ENCODE measurements at regions not wholly inside any gene's neighbourhood (a gene's known extent, or its start where the extent isn't known, plus 50 kb on each side); places are given as distances from the start of the nearest gene placed in this dataset.
"Not testable (repeated sequence)": the region's sequence is repeated elsewhere in the genome, so short reads cannot be mapped to it uniquely, and the experiment has no call there.

DNA sequence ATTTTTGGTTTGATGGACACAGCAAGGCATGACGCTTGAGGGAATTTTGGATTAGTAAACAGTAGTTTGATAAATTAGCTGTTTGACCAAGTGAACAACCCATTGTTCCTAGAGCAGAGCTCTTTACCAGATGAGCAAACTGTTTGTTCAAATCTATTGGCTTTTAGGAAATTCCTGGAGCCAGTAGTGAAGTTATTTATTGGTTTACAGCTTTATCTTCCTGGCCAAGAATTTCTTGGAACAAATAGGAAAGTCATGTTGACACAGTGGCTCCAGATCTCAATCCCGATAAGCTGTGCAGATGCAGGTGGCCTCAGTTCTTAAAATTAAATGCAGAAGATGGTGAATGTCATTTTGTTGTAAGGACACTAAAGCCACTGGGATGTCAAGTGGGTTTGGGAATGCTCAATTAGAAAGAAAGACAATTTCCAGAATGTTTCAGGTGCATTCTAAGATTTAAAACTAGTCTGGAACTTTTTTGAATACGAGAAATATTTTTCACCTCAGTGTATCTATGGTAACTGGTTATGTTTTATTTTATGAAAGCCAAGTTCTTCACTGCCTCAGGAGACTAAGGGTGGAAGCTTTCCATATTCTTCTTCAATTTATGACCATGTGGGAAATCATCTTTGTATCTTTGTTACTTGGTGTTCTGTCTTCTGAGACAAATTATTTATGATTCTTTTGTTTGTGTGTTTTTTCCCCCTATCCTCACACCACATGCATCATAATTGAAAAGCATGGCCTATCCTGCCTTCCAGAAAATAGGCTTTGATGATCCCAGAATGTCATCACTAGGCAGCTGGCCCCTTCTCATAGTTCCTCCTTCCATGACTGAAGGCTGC lies 554.5 kb downstream of the STIM2 start:
- Histone ChIP-seq H3K4me1 (no peaks in the 10 kb centered on the region), H3K27me3 (no peaks in the 10 kb centered on the region), H3K4me3 (no peak overlapping the region), H3K36me3 (no peaks in the 10 kb centered on the region), H3K9me3 (peaks cover 0 to 14% (median 0%) of the 10 kb centered on the region in 4 donors), H3K27ac (no peak overlapping the region)
- WGBS, 2 donors, result 33 to 35% methylated on average over 3 of the region's 3 CpGs
- DNase-seq (ENCODE audit: low spot score in 2 of 2), result no peak
- TF ChIP-seq EP300 (IDR thresholded peaks at IDR 0.05), result no peak
- TF ChIP-seq, protein P1, sequence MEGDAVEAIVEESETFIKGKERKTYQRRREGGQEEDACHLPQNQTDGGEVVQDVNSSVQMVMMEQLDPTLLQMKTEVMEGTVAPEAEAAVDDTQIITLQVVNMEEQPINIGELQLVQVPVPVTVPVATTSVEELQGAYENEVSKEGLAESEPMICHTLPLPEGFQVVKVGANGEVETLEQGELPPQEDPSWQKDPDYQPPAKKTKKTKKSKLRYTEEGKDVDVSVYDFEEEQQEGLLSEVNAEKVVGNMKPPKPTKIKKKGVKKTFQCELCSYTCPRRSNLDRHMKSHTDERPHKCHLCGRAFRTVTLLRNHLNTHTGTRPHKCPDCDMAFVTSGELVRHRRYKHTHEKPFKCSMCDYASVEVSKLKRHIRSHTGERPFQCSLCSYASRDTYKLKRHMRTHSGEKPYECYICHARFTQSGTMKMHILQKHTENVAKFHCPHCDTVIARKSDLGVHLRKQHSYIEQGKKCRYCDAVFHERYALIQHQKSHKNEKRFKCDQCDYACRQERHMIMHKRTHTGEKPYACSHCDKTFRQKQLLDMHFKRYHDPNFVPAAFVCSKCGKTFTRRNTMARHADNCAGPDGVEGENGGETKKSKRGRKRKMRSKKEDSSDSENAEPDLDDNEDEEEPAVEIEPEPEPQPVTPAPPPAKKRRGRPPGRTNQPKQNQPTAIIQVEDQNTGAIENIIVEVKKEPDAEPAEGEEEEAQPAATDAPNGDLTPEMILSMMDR (IDR thresholded peaks at IDR 0.05), result no peak
- TF ChIP-seq POLR2A (IDR thresholded peaks at IDR 0.05), result no peak

DNA sequence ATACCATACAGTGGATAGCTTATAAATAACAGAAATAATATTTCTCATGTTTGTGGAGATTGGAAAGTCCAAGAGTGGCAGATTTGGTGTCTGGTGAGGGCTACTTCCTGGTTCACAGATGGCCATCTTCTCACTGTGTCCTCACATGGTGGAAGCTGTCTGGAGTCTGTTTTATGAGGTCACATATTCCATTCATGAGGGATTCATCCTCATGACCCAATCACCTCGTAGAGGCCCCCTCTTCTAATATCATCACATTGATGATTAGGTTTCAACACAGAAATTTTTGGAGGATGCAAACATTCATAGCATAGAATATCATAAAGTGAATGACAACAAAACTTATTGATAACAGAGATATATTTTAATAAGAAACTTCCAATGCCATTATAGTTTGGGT lies 568.0 kb downstream of the STIM2 start:
- Histone ChIP-seq H3K9me3 (no peaks in the 10 kb centered on the region), H3K27ac (no peak overlapping the region), H3K4me1 (no peaks in the 10 kb centered on the region), H3K36me3 (no peaks in the 10 kb centered on the region), H3K27me3 (no peaks in the 10 kb centered on the region), H3K4me3 (no peak overlapping the region)
- TF ChIP-seq POLR2A (IDR thresholded peaks at IDR 0.05) (no peak), EP300 (IDR thresholded peaks at IDR 0.05) (no peak)
- TF ChIP-seq, protein P1 (IDR thresholded peaks at IDR 0.05), result no peak
- WGBS, 2 donors, result 53 to 72% methylated on average over 1 of the region's 1 CpG
- DNase-seq (ENCODE audit: low spot score in 2 of 2), result no peak

DNA sequence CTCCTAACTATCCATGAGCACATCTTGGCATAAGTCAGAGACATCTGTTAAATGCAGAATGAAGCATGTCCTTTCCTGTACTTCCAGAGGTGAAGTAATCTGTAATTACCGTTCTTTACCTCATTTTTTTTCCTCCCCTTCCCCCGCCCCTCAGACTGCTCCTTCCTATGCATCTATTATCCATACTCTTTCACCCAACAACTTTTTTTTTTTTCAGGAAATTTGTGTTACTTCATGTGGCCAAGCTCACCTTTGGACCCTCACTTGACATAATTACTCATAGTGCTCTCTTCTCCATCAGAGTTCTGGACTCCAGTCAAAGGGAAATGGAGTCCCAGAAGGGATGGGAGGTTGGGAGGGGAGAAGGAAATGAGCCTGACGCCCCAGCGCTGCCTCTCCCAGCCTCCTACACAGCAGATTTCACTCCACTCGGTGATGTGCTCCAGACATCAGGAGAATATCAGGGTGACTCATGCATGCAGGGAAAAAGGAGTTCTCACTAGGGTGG lies 568.8 kb downstream of the STIM2 start:
- Histone ChIP-seq H3K4me3 (no peak overlapping the region), H3K27ac (no peak overlapping the region), H3K9me3 (peaks cover 0 to 2% (median 0%) of the 10 kb centered on the region in 4 donors), H3K36me3 (no peaks in the 10 kb centered on the region), H3K27me3 (no peaks in the 10 kb centered on the region), H3K4me1 (no peaks in the 10 kb centered on the region)
- 50 to 55% methylated on average over 5 of the region's 5 CpGs for WGBS, 2 donors
- TF ChIP-seq EP300 (IDR thresholded peaks at IDR 0.05) (no peak), POLR2A (IDR thresholded peaks at IDR 0.05) (no peak)
- TF ChIP-seq, protein P1 (IDR thresholded peaks at IDR 0.05), result no peak
- DNase-seq (ENCODE audit: low spot score in 2 of 2), result no peak

DNA sequence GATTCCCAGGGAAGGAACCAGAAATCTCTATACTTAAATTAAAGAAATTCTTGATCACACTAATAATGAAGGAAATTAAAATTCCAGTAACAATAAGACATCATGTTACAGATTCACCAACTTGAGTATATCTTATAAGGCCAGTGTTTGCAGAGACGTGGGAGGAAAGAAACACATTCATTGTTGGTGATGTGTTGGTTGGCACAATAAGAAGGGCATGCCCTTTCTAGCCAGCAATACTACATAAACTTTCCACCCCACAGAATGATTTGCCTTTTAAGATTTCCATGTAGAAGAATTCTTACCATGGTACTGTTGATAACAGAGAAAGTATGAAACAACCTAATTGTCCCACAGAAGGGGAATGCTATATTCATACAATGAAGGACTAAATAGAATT lies 581.5 kb downstream of the STIM2 start:
- no peaks in the 10 kb centered on the region for H3K27me3 ChIP-seq
- H3K4me3 ChIP-seq, result no peak overlapping the region
- 35 to 36% methylated on average over 1 of the region's 1 CpG for WGBS, 2 donors
- DNase-seq (ENCODE audit: low spot score in 2 of 2), result no peak
- H3K9me3 ChIP-seq, result no peaks in the 10 kb centered on the region
- TF ChIP-seq POLR2A (IDR thresholded peaks at IDR 0.05) (no peak), EP300 (IDR thresholded peaks at IDR 0.05) (no peak)
- TF ChIP-seq, protein P1 (IDR thresholded peaks at IDR 0.05), result no peak
- H3K27ac ChIP-seq, result no peak overlapping the region
- no peaks in the 10 kb centered on the region for H3K4me1 ChIP-seq
- H3K36me3 ChIP-seq, result no peaks in the 10 kb centered on the region

DNA sequence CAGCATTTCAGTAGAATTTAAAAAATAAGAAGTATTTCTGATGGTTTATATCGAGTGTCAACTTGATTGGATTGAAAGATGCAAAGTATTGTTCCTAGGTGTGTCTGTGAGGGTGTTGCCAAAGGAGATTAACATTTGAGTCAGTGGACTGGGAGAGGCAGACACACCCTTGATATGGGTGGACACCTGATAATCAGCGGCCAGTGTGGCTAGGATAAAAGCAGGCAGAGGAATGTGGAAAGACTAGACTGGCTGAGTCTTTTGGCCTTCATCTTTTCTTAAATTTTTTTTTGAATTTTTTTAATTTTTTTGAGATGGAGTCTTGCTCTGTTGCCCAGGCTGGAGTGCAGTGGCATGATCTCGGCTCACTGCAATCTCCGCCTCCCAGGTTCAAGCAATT lies 582.0 kb downstream of the STIM2 start:
- not testable (repeated sequence) for H3K4me1 ChIP-seq; DNase-seq (ENCODE audit: low spot score in 2 of 2); H3K36me3 ChIP-seq; H3K9me3 ChIP-seq; H3K27ac ChIP-seq; H3K4me3 ChIP-seq; H3K27me3 ChIP-seq
- WGBS, 2 donors, result 86 to 92% methylated on average over 4 of the region's 4 CpGs

Measured in tibial nerve (tissue), 4 donors.